HepG2 (cell line): ENCODE measurements at regions not wholly inside any gene's neighbourhood (a gene's known extent, or its start where the extent isn't known, plus 50 kb on each side); places are given as distances from the start of the nearest gene placed in this dataset.

Experiments used
- ATAC-seq: fragments of 200-7000 bp; cut with Tn5 transposase; 3 replicates; pipeline ENCODE4 v1.9.1; 2020; ENCODE audit warnings: mild to moderate bottlenecking, moderate library complexity
- BruUV-seq: library from RNA; stranded (reverse); fragments of 400-500 nt; replicated peaks from 2 replicates; lab custom pipeline; 2021; lab: Mats Ljungman, UMichigan
- CTCF ChIA-PET: fragments of 300-600 bp; formaldehyde crosslinking; extraction: SDS; loops from one replicate; lab custom pipeline; 2021; ENCODE audit warnings: low total read pairs, inconsistent platforms, low intra/inter-chr PET ratio; lab: Yijun Ruan, JAX
- POLR2A ChIA-PET: fragments of 350-600 bp; sonication (Branson Sonifier 250); formaldehyde crosslinking; loops from one replicate; lab custom pipeline; 2020; ENCODE audit warnings: antibody characterized with exemption, inconsistent platforms; lab: Yijun Ruan, JAX
- DNase-seq: peaks from one replicate; pipeline ENCODE4 v3.0.0-alpha.2; 2015; ENCODE audit warnings: low spot score
- FAIRE-seq: peaks from 3 replicates; lab custom pipeline; 2011; peaks lifted over from hg19 to GRCh38; lab: Jason Lieb, UNC
- H2AFZ ChIP-seq: one replicate; pipeline ENCODE4 v1.6.1; 2011; ENCODE audit warnings: low read length, inconsistent platforms
- H3K27ac ChIP-seq: fragments of 300-600 bp; 3 replicates; pipeline ENCODE4 v1.8.0; 2011; ENCODE audit warnings: mixed run types, mild to moderate bottlenecking, mixed read lengths, low read length, inconsistent platforms; ENCODE audit not compliant: insufficient read depth; ENCODE audit errors: extremely low read length
- H3K27me3 ChIP-seq, 2 experiments: fragments of 200-600 bp in 1 of 2; 2 replicates in 1 of 2; 3 replicates in 1 of 2; pipeline versions ENCODE4 v1.6.0 to v1.8.0; 2011; ENCODE audit warnings: low read length in 2 of 2, mild to moderate bottlenecking in 2 of 2, moderate library complexity in 2 of 2, inconsistent platforms in 1 of 2; ENCODE audit not compliant: insufficient read depth in 2 of 2, control insufficient read depth in 1 of 2
- H3K36me3 ChIP-seq, 2 experiments: fragments of 200-600 bp in 1 of 2; replicated peaks in 1 of 2; 2 replicates in 1 of 2; 3 replicates in 1 of 2; pipeline versions ENCODE4 v1.5.1 to v1.8.0; 2011; ENCODE audit warnings: low read length in 2 of 2, inconsistent platforms in 1 of 2; ENCODE audit not compliant: insufficient read depth in 2 of 2, control insufficient read depth in 1 of 2
- H3K4me1 ChIP-seq: 2 replicates; pipeline ENCODE4 v1.5.1; 2012; ENCODE audit warnings: low read length, inconsistent platforms; ENCODE audit not compliant: insufficient read depth
- H3K4me2 ChIP-seq: 2 replicates; pipeline ENCODE4 v1.6.0; 2011; ENCODE audit warnings: low read depth, low read length, inconsistent platforms
- H3K4me3 ChIP-seq, 3 experiments: fragments of 200-600 bp in 1 of 3; sonication (generic), shearing (Covaris generic) in 1 of 3; replicated peaks in 1 of 3; 2 replicates each; pipeline ENCODE4 v1.5.1; 2011 to 2016; ENCODE audit warnings: low read length in 3 of 3, inconsistent platforms in 2 of 3, low read depth in 2 of 3, mild to moderate bottlenecking in 2 of 3, control low read depth in 1 of 3, mixed read lengths in 1 of 3; ENCODE audit not compliant: insufficient read depth in 1 of 3
- H3K79me2 ChIP-seq: one replicate; pipeline ENCODE4 v1.6.1; 2011; ENCODE audit warnings: low read length, inconsistent platforms; ENCODE audit not compliant: insufficient read depth
- H3K9ac ChIP-seq: 2 replicates; pipeline ENCODE4 v1.6.0; 2011; ENCODE audit warnings: mild to moderate bottlenecking, low read depth, low read length, inconsistent platforms; ENCODE audit not compliant: insufficient read depth
- H3K9me3 ChIP-seq: 2 replicates; pipeline ENCODE4 v1.5.1; 2012; ENCODE audit warnings: mild to moderate bottlenecking, low read length
- H4K20me1 ChIP-seq: 2 replicates; pipeline ENCODE4 v1.6.0; 2011; ENCODE audit warnings: inconsistent platforms, mild to moderate bottlenecking, low read length, moderate library complexity; ENCODE audit not compliant: insufficient read depth
- ELF4 ChIP-seq: sonication (generic); formaldehyde crosslinking; IDR thresholded peaks from 2 replicates; pipeline ENCODE4 v1.5.0; 2020; ENCODE audit warnings: missing genetic modification reagents, mild to moderate bottlenecking, moderate library complexity, borderline replicate concordance
- HHEX ChIP-seq: IDR thresholded peaks from 2 replicates; pipeline ENCODE4 v1.6.1; 2016; ENCODE audit warnings: control low read depth
- HMG20A ChIP-seq: IDR thresholded peaks from 2 replicates; pipeline ENCODE4 v1.6.1; 2016; ENCODE audit warnings: borderline replicate concordance
- KLF6 ChIP-seq: IDR thresholded peaks from 2 replicates; pipeline ENCODE4 v1.8.0; 2016; ENCODE audit warnings: missing biosample characterization, missing genetic modification reagents
- MAFF ChIP-seq: IDR thresholded peaks from 2 replicates; pipeline ENCODE4 v1.6.1; 2011; ENCODE audit warnings: low read depth, low read length, improper control_type of control experiment
- PAF1 ChIP-seq: IDR thresholded peaks from 2 replicates; pipeline ENCODE4 v1.6.1; 2016; ENCODE audit warnings: missing genetic modification reagents, missing compliant biosample characterization
- PBX2 ChIP-seq: IDR thresholded peaks from 2 replicates; pipeline ENCODE4 v1.6.1; 2016; ENCODE audit warnings: control low read depth
- PRMT3 ChIP-seq: sonication (generic); formaldehyde crosslinking; IDR thresholded peaks from 2 replicates; pipeline ENCODE4 v1.8.1; 2022; ENCODE audit warnings: low read depth, mild to moderate bottlenecking, moderate library complexity, missing genetic modification reagents, borderline replicate concordance
- SATB2 ChIP-seq: sonication (generic); formaldehyde crosslinking; IDR thresholded peaks from 2 replicates; pipeline ENCODE4 v1.5.0; 2020; ENCODE audit warnings: missing genetic modification reagents
- ZNF331 ChIP-seq: sonication (generic); formaldehyde crosslinking; IDR thresholded peaks from 2 replicates; pipeline ENCODE4 v1.4.0; 2020; ENCODE audit warnings: missing genetic modification reagents
- ZNF362 ChIP-seq: sonication (generic); formaldehyde crosslinking; IDR thresholded peaks from 2 replicates; pipeline ENCODE4 v1.4.0; 2020; ENCODE audit warnings: missing genetic modification reagents, mild to moderate bottlenecking, borderline replicate concordance
- ZNF607 ChIP-seq: sonication (generic); formaldehyde crosslinking; IDR thresholded peaks from 2 replicates; pipeline ENCODE4 v1.5.1; 2020; ENCODE audit warnings: missing genetic modification reagents, mild to moderate bottlenecking, borderline replicate concordance
- ZNF878 ChIP-seq: sonication (generic); formaldehyde crosslinking; IDR thresholded peaks from 2 replicates; pipeline ENCODE4 v1.8.1; 2023; ENCODE audit warnings: mild to moderate bottlenecking, missing genetic modification reagents, moderate library complexity
- WGBS: methylation state at CpG from one replicate; pipeline ENCODE4 v1.1.6; 2017; ENCODE audit warnings: low lambda C conversion rate; 5-methylcytosine and 5-hydroxymethylcytosine counted together
- in situ Hi-C: cut with HindIII; loops from 2 replicates; pipeline ENCODE4 v1.10.0; 2017; ENCODE audit warnings: low pct_unique_long_range_greater_than_20kb; ENCODE audit not compliant: extremely low pct_ligation_motif_present
- intact Hi-C: fragments of 100-400 bp; cut with micrococcal nuclease; formaldehyde crosslinking; loops from one replicate; pipeline ENCODE4 v1.10.0; 2022; ENCODE audit not compliant: unreplicated experiment

GRCh38 chr13:106225126-106225525 lies 310.3 kb downstream of the EFNB2 start:
- Histone ChIP-seq H2AFZ (no peak overlapping the region), H3K27ac (no peak overlapping the region), H3K4me2 (no peak overlapping the region), H3K79me2 (no peaks in the 10 kb centered on the region), H3K4me3 (no peak overlapping the region), H4K20me1 (no peaks in the 10 kb centered on the region), H3K9me3 (no peaks in the 10 kb centered on the region), H3K27me3 (no peaks in the 10 kb centered on the region), H3K9ac (no peak overlapping the region), H3K36me3 (no peaks in the 10 kb centered on the region), H3K4me1 (no peaks in the 10 kb centered on the region)
- intact Hi-C loops: no loop called here
- ChIA-PET POLR2A (no interaction called here), CTCF (no interaction called here)
- no TSS peak for BruUV-seq
- ATAC-seq (no peak), DNase-seq (no peak), FAIRE-seq (no peak)
- WGBS: 0% methylated on average over 2 of the region's 2 CpGs
- TF ChIP-seq HHEX (CRISPR knock-in tag): no peak
- no peak for TF ChIP-seq ZNF362 (CRISPR knock-in tag)
- TF ChIP-seq ZNF878 (CRISPR knock-in tag): no peak
- no peak for TF ChIP-seq ZNF607
- no peak for TF ChIP-seq PAF1 (CRISPR knock-in tag)
- no peak for TF ChIP-seq ELF4
- no peak for TF ChIP-seq PRMT3 (CRISPR knock-in tag)
- TF ChIP-seq SATB2 (CRISPR knock-in tag): no peak
- no peak for TF ChIP-seq MAFF
- no peak for TF ChIP-seq HMG20A (CRISPR knock-in tag)
- TF ChIP-seq PBX2: no peak
- TF ChIP-seq ZNF331 (CRISPR knock-in tag): no peak
- no peak for TF ChIP-seq KLF6
- in situ Hi-C loops: no loop called here
